ENCODE measurements at regions not wholly inside any gene's neighbourhood (a gene's known extent, or its start where the extent isn't known, plus 50 kb on each side); places are given as distances from the start of the nearest gene placed in this dataset.
A peak's percentile ranks its signal among the peaks of the same experiment; 100 is the strongest.

- TF ChIP-seq IRF3 (IDR thresholded peaks at IDR 0.05; ENCODE audit: low read depth, low read length) (no peak), JUND (IDR thresholded peaks at IDR 0.05) (no peak), MEF2A (IDR thresholded peaks at IDR 0.05; ENCODE audit: borderline replicate concordance, low read depth) (no peak), RXRA (IDR thresholded peaks at IDR 0.05; ENCODE audit: borderline replicate concordance, low read depth) (no peak), YY1 (IDR thresholded peaks at IDR 0.05; ENCODE audit: low read depth) (no peak), USF2 (IDR thresholded peaks at IDR 0.05; ENCODE audit: borderline replicate concordance, low read depth, low read length) (no peak), RCOR1 (IDR thresholded peaks at IDR 0.05; ENCODE audit: low read length) (peak; percentile 78), FOSL2 (IDR thresholded peaks at IDR 0.05; ENCODE audit: borderline replicate concordance, low read depth) (no peak)
Observed at GRCh38 chr6:103872233-103872632, 987.5 kb downstream of the HACE1 start (continued).

GRCh38 chr6:103870970-103871369 is 988.7 kb downstream of the HACE1 start:
- Histone ChIP-seq H2AFZ (ENCODE audit: low read depth) (no peak overlapping the region), H3K36me3 (replicated peaks in 1 of 2; ENCODE audit: control insufficient read depth in 1 of 2, insufficient read depth in 2 of 2, low read length in 1 of 2) (no peaks in the 10 kb centered on the region), H3K9me2 (no peaks in the 10 kb centered on the region), H3K4me1 (ENCODE audit: control insufficient read depth in 1 of 2, insufficient read depth in 2 of 2, low read depth in 1 of 2, low read length in 1 of 2) (peaks cover 0 to 13% of the 10 kb centered on the region in 2 experiments; a peak in 2 of 4 replicates), H3K9ac (no peak overlapping the region), H3K79me2 (ENCODE audit: insufficient read depth) (no peaks in the 10 kb centered on the region), H4K20me1 (ENCODE audit: insufficient read depth) (no peaks in the 10 kb centered on the region), H3K4me2 (no peak overlapping the region), H3K4me3 (ENCODE audit: low read depth in 2 of 2, low read length in 1 of 2) (no peak overlapping the region), H3K27ac (ENCODE audit: low read depth in 2 of 2, low read length in 1 of 2) (peak overlapping the region in 1 of 2 experiments; percentile 89; a peak in 2 of 4 replicates), H3F3A (replicated peaks; ENCODE audit: insufficient read depth) (no peaks in the 10 kb centered on the region), H3K9me3 (no peaks in the 10 kb centered on the region), H3K27me3 (ENCODE audit: insufficient read depth) (no peaks in the 10 kb centered on the region)
- POLR2A ChIA-PET = no interaction called here
- no peak for TF ChIP-seq IRF3 (IDR thresholded peaks at IDR 0.05; ENCODE audit: low read depth, low read length)
- no peak for TF ChIP-seq NFIC (IDR thresholded peaks at IDR 0.05; ENCODE audit: borderline replicate concordance)
- TF ChIP-seq REST (IDR thresholded peaks at IDR 0.05; ENCODE audit: low read depth, low read length) = no peak
- TF ChIP-seq MEF2A (IDR thresholded peaks at IDR 0.05; ENCODE audit: borderline replicate concordance, low read depth) = no peak
- no peak for TF ChIP-seq RAD21 (IDR thresholded peaks at IDR 0.05; ENCODE audit: low read length)
- no peak for TF ChIP-seq YY1 (IDR thresholded peaks at IDR 0.05; ENCODE audit: low read depth)
- TF ChIP-seq SMC3 (IDR thresholded peaks at IDR 0.05; ENCODE audit: low read depth, low read length) = no peak
- no peak for TF ChIP-seq USF2 (IDR thresholded peaks at IDR 0.05; ENCODE audit: borderline replicate concordance, low read depth, low read length)
- no peak for TF ChIP-seq CHD2 (IDR thresholded peaks at IDR 0.05; ENCODE audit: low read length, partially characterized antibody)
- WGBS (ENCODE audit: low lambda C conversion rate) = 56% methylated on average over 2 of the region's 2 CpGs
- DNase-seq = no peak
- CTCF ChIA-PET = interaction anchor here (0.9 kb wide), 1 partner anchor 655 kb away, joined by 4 read pairs; no protein-coding TSS in a partner anchor
